ENCODE measurements at regions not wholly inside any gene's neighbourhood (a gene's known extent, or its start where the extent isn't known, plus 50 kb on each side); places are given as distances from the start of the nearest gene placed in this dataset.

GRCh38 chr10:42482411-42482810, 156.0 kb downstream of the ZNF33B start:
- no peak overlapping the region for H3K4me3 ChIP-seq (ENCODE audit: low read length in 3 of 3)
- H3K9me3 ChIP-seq (ENCODE audit: control insufficient read depth in 3 of 3, low read length in 3 of 3) = no peaks in the 10 kb centered on the region
- no peaks in the 10 kb centered on the region for H3K36me3 ChIP-seq (ENCODE audit: control insufficient read depth in 3 of 3, insufficient read depth in 3 of 3, low read length in 3 of 3)

DNA sequence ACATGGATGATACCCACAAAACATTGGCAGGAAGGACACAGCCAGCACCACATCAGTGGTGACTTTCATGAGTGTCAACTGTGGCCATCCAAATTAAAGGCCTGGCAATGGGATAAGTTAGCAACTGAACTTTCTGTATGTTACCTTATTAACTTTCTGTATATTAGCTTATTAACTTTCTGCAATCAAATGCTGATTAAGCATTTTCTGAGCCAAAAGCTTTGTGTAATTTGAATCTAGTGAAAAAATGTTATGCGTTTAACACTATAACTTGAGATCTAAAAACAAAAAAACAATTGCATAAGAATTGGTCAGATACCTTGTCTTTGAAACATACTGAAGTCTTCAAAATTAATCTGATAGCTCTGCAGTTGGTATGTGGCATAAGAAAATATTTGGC, 159.3 kb downstream of the ZNF33B start:
- H3K9ac ChIP-seq (ENCODE audit: low read depth in 1 of 3, low read length in 3 of 3) = no peak overlapping the region
- peaks cover 0 to 13% (median 7%) of the 10 kb centered on the region in 3 donors for H3K27me3 ChIP-seq (ENCODE audit: control insufficient read depth in 3 of 3, insufficient read depth in 3 of 3, low read length in 3 of 3)
- H3K27ac ChIP-seq (ENCODE audit: low read depth, low read length) = no peak overlapping the region
- no peaks in the 10 kb centered on the region for H3K36me3 ChIP-seq (ENCODE audit: control insufficient read depth in 3 of 3, insufficient read depth in 3 of 3, low read length in 3 of 3)
- no peaks in the 10 kb centered on the region for H3K9me3 ChIP-seq (ENCODE audit: control insufficient read depth in 3 of 3, low read length in 3 of 3)
- H3K4me1 ChIP-seq (ENCODE audit: control insufficient read depth in 3 of 3, insufficient read depth in 3 of 3, low read length in 3 of 3) = no peaks in the 10 kb centered on the region
- no peak overlapping the region for H3K4me3 ChIP-seq (ENCODE audit: low read length in 3 of 3)

More at GRCh38 chr10:42482411-42482810, 156.0 kb downstream of the ZNF33B start:
- Histone ChIP-seq H3K27me3 (ENCODE audit: control insufficient read depth in 3 of 3, insufficient read depth in 3 of 3, low read length in 3 of 3) (no peaks in the 10 kb centered on the region), H3K27ac (ENCODE audit: low read depth, low read length) (no peak overlapping the region), H3K4me1 (ENCODE audit: control insufficient read depth in 3 of 3, insufficient read depth in 3 of 3, low read length in 3 of 3) (no peaks in the 10 kb centered on the region), H3K9ac (ENCODE audit: low read depth in 1 of 3, low read length in 3 of 3) (no peak overlapping the region)

DNA sequence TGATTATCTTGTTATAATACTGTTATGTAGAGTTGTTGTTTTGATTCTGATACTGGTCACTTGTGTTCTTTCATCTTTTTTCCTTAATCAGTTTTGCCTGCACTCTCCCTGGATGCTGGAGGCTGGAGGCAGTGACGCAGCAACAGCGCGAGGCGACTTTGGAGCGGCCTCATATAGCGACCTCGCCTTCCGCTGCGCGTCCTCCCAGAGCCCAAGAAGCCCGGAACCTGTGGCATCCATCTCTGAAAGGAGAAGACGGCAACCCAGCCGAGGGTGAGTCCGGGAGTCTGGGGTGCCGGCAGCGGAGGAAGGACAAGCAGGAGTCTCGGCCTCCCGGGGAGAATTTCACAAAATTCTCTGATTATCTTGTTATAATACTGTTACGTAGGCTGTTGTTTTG, 161.2 kb downstream of the ZNF33B start:
- Histone ChIP-seq H3K4me3 (ENCODE audit: low read length in 3 of 3) (no peak overlapping the region), H3K36me3 (ENCODE audit: control insufficient read depth in 3 of 3, insufficient read depth in 3 of 3, low read length in 3 of 3) (no peaks in the 10 kb centered on the region), H3K9ac (ENCODE audit: low read depth in 1 of 3, low read length in 3 of 3) (no peak overlapping the region), H3K27ac (ENCODE audit: low read depth, low read length) (no peak overlapping the region), H3K9me3 (ENCODE audit: control insufficient read depth in 3 of 3, low read length in 3 of 3) (no peaks in the 10 kb centered on the region), H3K27me3 (ENCODE audit: control insufficient read depth in 3 of 3, insufficient read depth in 3 of 3, low read length in 3 of 3) (peaks cover 0 to 13% (median 7%) of the 10 kb centered on the region in 3 donors), H3K4me1 (ENCODE audit: control insufficient read depth in 3 of 3, insufficient read depth in 3 of 3, low read length in 3 of 3) (no peaks in the 10 kb centered on the region)

GRCh38 chr10:42476101-42476500, 162.3 kb downstream of the ZNF33B start:
- no peaks in the 10 kb centered on the region for H3K36me3 ChIP-seq (ENCODE audit: control insufficient read depth in 3 of 3, insufficient read depth in 3 of 3, low read length in 3 of 3)
- no peak overlapping the region for H3K9ac ChIP-seq (ENCODE audit: low read depth in 1 of 3, low read length in 3 of 3)
- peaks cover 0 to 13% (median 7%) of the 10 kb centered on the region in 3 donors for H3K27me3 ChIP-seq (ENCODE audit: control insufficient read depth in 3 of 3, insufficient read depth in 3 of 3, low read length in 3 of 3)
- no peaks in the 10 kb centered on the region for H3K4me1 ChIP-seq (ENCODE audit: control insufficient read depth in 3 of 3, insufficient read depth in 3 of 3, low read length in 3 of 3)
- H3K9me3 ChIP-seq (ENCODE audit: control insufficient read depth in 3 of 3, low read length in 3 of 3) = no peaks in the 10 kb centered on the region
- peak overlapping the region in 1 of 3 donors; percentile 23 for H3K4me3 ChIP-seq (ENCODE audit: low read length in 3 of 3)
- no peak overlapping the region for H3K27ac ChIP-seq (ENCODE audit: low read depth, low read length)

- Histone ChIP-seq H3K9me3 (ENCODE audit: control insufficient read depth in 3 of 3, low read length in 3 of 3) (no peaks in the 10 kb centered on the region), H3K9ac (ENCODE audit: low read depth in 1 of 3, low read length in 3 of 3) (no peak overlapping the region), H3K4me1 (ENCODE audit: control insufficient read depth in 3 of 3, insufficient read depth in 3 of 3, low read length in 3 of 3) (no peaks in the 10 kb centered on the region), H3K27me3 (ENCODE audit: control insufficient read depth in 3 of 3, insufficient read depth in 3 of 3, low read length in 3 of 3) (peaks cover 0 to 13% (median 7%) of the 10 kb centered on the region in 3 donors), H3K36me3 (ENCODE audit: control insufficient read depth in 3 of 3, insufficient read depth in 3 of 3, low read length in 3 of 3) (no peaks in the 10 kb centered on the region), H3K27ac (ENCODE audit: low read depth, low read length) (no peak overlapping the region), H3K4me3 (ENCODE audit: low read length in 3 of 3) (no peak overlapping the region)
These were observed 162.9 kb downstream of the ZNF33B start for GRCh38 chr10:42475168-42476098.

DNA sequence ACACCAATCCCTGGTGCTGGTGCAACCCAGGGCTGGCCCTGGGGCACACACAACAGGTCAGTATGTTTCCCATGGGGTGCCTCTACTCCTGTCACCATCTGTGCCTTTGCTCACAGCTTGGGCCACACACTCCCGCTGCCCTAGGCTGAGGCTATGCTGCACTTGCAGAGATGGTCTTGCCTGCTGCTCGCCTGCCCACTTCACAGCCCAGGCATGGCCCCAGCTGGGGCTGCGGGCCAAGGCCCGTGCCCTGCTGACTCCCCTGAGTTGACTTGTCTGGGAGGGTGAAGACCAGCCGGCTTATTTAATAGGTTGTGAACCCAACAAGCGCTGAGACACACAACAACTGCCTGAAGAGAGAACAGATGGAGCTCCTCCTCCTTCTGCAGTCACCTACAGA, 184.1 kb downstream of the ZNF33B start:
- Histone ChIP-seq H3K4me1 (ENCODE audit: control insufficient read depth in 3 of 3, insufficient read depth in 3 of 3, low read length in 3 of 3) (no peaks in the 10 kb centered on the region), H3K9me3 (ENCODE audit: control insufficient read depth in 3 of 3, low read length in 3 of 3) (no peaks in the 10 kb centered on the region), H3K36me3 (ENCODE audit: control insufficient read depth in 3 of 3, insufficient read depth in 3 of 3, low read length in 3 of 3) (no peaks in the 10 kb centered on the region), H3K27me3 (ENCODE audit: control insufficient read depth in 3 of 3, insufficient read depth in 3 of 3, low read length in 3 of 3) (peaks cover 0 to under 1% (median 0%) of the 10 kb centered on the region in 3 donors), H3K9ac (ENCODE audit: low read depth in 1 of 3, low read length in 3 of 3) (no peak overlapping the region), H3K27ac (ENCODE audit: low read depth, low read length) (no peak overlapping the region), H3K4me3 (ENCODE audit: low read length in 3 of 3) (no peak overlapping the region)

DNA sequence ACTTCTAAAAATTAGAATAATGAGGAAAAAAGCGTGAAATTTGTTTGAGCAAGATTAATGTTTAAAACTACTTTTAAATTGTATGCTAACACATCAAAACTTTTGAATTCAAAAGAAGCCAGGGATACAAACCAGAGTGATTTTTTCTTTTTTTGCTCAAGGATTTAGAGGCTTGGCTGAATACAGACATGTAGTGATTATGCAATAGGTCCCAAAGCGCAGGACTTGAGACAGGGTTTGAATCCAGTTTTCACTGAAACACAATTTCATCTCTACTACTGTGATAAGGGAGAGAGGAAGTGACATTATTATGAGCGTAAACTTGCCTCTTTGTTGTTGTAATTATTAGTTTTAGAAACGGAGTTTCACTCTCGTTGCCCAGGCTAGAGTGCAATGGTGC, 207.3 kb downstream of the ZNF33B start:
- Histone ChIP-seq H3K9me3 (ENCODE audit: control insufficient read depth in 3 of 3, low read length in 3 of 3) (no peaks in the 10 kb centered on the region), H3K27ac (ENCODE audit: low read depth, low read length) (no peak overlapping the region), H3K4me1 (ENCODE audit: control insufficient read depth in 3 of 3, insufficient read depth in 3 of 3, low read length in 3 of 3) (no peaks in the 10 kb centered on the region), H3K27me3 (ENCODE audit: control insufficient read depth in 3 of 3, insufficient read depth in 3 of 3, low read length in 3 of 3) (no peaks in the 10 kb centered on the region), H3K9ac (ENCODE audit: low read depth in 1 of 3, low read length in 3 of 3) (no peak overlapping the region), H3K36me3 (ENCODE audit: control insufficient read depth in 3 of 3, insufficient read depth in 3 of 3, low read length in 3 of 3) (no peaks in the 10 kb centered on the region), H3K4me3 (ENCODE audit: low read length in 3 of 3) (no peak overlapping the region)

DNA sequence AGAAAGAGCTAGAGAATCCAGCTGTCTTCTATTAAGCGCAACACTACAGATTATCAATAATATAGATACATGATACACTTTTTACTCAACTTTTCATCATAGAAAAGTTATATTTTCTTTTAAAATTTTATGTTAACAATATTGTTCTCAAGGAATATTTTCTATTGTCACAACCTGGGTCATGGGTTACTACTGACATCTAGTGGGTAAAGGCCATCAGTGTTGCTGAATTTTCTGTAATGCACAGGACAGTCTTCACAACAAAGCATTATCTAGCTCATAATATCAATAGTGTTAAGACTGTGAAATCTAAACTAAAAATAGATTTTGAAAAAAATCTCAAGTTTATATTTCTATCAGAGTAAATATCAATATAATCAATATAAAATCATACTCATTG, 209.8 kb downstream of the ZNF33B start:
- no peaks in the 10 kb centered on the region for H3K9me3 ChIP-seq (ENCODE audit: control insufficient read depth in 3 of 3, low read length in 3 of 3)
- H3K4me3 ChIP-seq (ENCODE audit: low read length in 3 of 3) = no peak overlapping the region
- H3K9ac ChIP-seq (ENCODE audit: low read depth in 1 of 3, low read length in 3 of 3) = no peak overlapping the region
- H3K4me1 ChIP-seq (ENCODE audit: control insufficient read depth in 3 of 3, insufficient read depth in 3 of 3, low read length in 3 of 3) = no peaks in the 10 kb centered on the region
- H3K36me3 ChIP-seq (ENCODE audit: control insufficient read depth in 3 of 3, insufficient read depth in 3 of 3, low read length in 3 of 3) = no peaks in the 10 kb centered on the region
- H3K27me3 ChIP-seq (ENCODE audit: control insufficient read depth in 3 of 3, insufficient read depth in 3 of 3, low read length in 3 of 3) = no peaks in the 10 kb centered on the region
- H3K27ac ChIP-seq (ENCODE audit: low read depth, low read length) = no peak overlapping the region

- H3K27me3 ChIP-seq (ENCODE audit: control insufficient read depth in 3 of 3, insufficient read depth in 3 of 3, low read length in 3 of 3) = no peaks in the 10 kb centered on the region
- H3K9me3 ChIP-seq (ENCODE audit: control insufficient read depth in 3 of 3, low read length in 3 of 3) = no peaks in the 10 kb centered on the region
- no peak overlapping the region for H3K9ac ChIP-seq (ENCODE audit: low read depth in 1 of 3, low read length in 3 of 3)
- no peak overlapping the region for H3K27ac ChIP-seq (ENCODE audit: low read depth, low read length)
- H3K36me3 ChIP-seq (ENCODE audit: control insufficient read depth in 3 of 3, insufficient read depth in 3 of 3, low read length in 3 of 3) = no peaks in the 10 kb centered on the region
- H3K4me1 ChIP-seq (ENCODE audit: control insufficient read depth in 3 of 3, insufficient read depth in 3 of 3, low read length in 3 of 3) = no peaks in the 10 kb centered on the region
- H3K4me3 ChIP-seq (ENCODE audit: low read length in 3 of 3) = no peak overlapping the region
These were observed 215.5 kb downstream of the ZNF33B start for GRCh38 chr10:42422911-42423310.

DNA sequence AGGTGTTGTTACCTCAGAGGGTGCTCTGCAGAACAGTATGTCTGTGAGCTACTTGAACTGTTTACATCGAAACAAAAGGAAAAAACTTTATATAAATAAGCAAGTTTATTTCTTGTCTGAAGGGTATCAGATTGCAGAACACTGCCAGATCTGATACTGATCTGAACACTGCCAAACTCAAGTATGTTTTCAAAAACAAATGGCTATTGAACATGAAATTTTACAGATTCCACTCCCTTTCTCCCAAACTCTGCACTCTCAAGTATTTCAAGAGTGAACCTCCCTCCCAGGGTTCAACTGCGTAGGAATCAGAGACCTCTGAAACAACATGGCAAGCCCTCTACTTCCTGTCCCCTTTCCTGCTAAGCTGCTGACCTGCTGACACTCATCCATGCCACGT, 216.6 kb downstream of the ZNF33B start:
- H3K4me3 ChIP-seq (ENCODE audit: low read length in 3 of 3) = no peak overlapping the region
- H3K36me3 ChIP-seq (ENCODE audit: control insufficient read depth in 3 of 3, insufficient read depth in 3 of 3, low read length in 3 of 3) = no peaks in the 10 kb centered on the region

More for the DNA sequence above, 216.6 kb downstream of the ZNF33B start:
- H3K9me3 ChIP-seq (ENCODE audit: control insufficient read depth in 3 of 3, low read length in 3 of 3) = no peaks in the 10 kb centered on the region
- H3K9ac ChIP-seq (ENCODE audit: low read depth in 1 of 3, low read length in 3 of 3) = no peak overlapping the region
- H3K27me3 ChIP-seq (ENCODE audit: control insufficient read depth in 3 of 3, insufficient read depth in 3 of 3, low read length in 3 of 3) = no peaks in the 10 kb centered on the region
- H3K27ac ChIP-seq (ENCODE audit: low read depth, low read length) = no peak overlapping the region
- no peaks in the 10 kb centered on the region for H3K4me1 ChIP-seq (ENCODE audit: control insufficient read depth in 3 of 3, insufficient read depth in 3 of 3, low read length in 3 of 3)
